B cell (primary cell): ENCODE measurements at regions not wholly inside any gene's neighbourhood (a gene's known extent, or its start where the extent isn't known, plus 50 kb on each side); places are given as distances from the start of the nearest gene placed in this dataset.

ENCODE experiments used
- EZH2 ChIP-seq: IDR thresholded peaks from 2 replicates; pipeline ENCODE4 v1.6.1; 2012; ENCODE audit warnings: borderline replicate concordance, low read depth, mild to moderate bottlenecking, moderate library complexity, low read length; ENCODE audit not compliant: insufficient read depth, poor library complexity, severe bottlenecking
- TF ChIP-seq, protein P1 (sequence below): fragments of 200-600 bp; IDR thresholded peaks from one replicate; pipeline ENCODE4 v1.8.0; 2022; ENCODE audit warnings: antibody characterized with exemption, mild to moderate bottlenecking

DNA sequence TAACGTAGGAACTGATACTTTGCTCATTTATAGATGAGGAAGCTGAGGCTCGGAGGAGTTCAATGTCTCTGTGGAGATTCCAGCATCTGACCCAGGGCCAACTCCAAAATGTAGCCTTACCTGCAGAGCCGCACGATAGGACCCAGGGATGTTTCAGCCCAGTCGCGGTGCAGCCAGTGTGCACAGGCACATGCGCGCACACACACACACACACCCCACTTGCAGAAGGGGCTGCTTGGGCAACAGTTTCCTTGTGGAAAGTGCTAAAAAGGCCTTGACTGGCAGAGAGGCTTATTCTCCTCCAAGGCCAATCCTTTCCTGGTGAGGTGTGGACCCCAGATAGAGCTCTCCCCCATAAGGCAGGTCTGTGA, 101.7 kb downstream of the ZFP36L2 start:
- TF ChIP-seq, protein P1, sequence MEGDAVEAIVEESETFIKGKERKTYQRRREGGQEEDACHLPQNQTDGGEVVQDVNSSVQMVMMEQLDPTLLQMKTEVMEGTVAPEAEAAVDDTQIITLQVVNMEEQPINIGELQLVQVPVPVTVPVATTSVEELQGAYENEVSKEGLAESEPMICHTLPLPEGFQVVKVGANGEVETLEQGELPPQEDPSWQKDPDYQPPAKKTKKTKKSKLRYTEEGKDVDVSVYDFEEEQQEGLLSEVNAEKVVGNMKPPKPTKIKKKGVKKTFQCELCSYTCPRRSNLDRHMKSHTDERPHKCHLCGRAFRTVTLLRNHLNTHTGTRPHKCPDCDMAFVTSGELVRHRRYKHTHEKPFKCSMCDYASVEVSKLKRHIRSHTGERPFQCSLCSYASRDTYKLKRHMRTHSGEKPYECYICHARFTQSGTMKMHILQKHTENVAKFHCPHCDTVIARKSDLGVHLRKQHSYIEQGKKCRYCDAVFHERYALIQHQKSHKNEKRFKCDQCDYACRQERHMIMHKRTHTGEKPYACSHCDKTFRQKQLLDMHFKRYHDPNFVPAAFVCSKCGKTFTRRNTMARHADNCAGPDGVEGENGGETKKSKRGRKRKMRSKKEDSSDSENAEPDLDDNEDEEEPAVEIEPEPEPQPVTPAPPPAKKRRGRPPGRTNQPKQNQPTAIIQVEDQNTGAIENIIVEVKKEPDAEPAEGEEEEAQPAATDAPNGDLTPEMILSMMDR = no peak
- TF ChIP-seq EZH2 = no peak
